Endothelial cell of umbilical vein (primary cell): ENCODE measurements at regions not wholly inside any gene's neighbourhood (a gene's known extent, or its start where the extent isn't known, plus 50 kb on each side); places are given as distances from the start of the nearest gene placed in this dataset.
"Not testable (repeated sequence)": the region's sequence is repeated elsewhere in the genome, so short reads cannot be mapped to it uniquely, and the experiment has no call there.

Experiments
- BruUV-seq: library from RNA; stranded (reverse); fragments of 400-500 nt; replicated peaks from 2 replicates; lab custom pipeline; 2021; lab: Mats Ljungman, UMichigan
- CTCF ChIA-PET: fragments of 300-600, 350-600 bp; sonication (Branson Sonifier 250); formaldehyde crosslinking; loops from one replicate; lab custom pipeline; 2021; ENCODE audit warnings: antibody characterized with exemption, inconsistent platforms; lab: Charles Lee
- POLR2A ChIA-PET: fragments of 300-600, 350-600 bp; sonication (Branson Sonifier 250); formaldehyde crosslinking; loops from one replicate; lab custom pipeline; 2021; ENCODE audit warnings: antibody characterized with exemption, inconsistent platforms; lab: Charles Lee
- DNase-seq: peaks from one replicate; pipeline ENCODE4 v3.0.0-alpha.2; 2011; ENCODE audit warnings: low read depth, low spot score
- FAIRE-seq: peaks from 2 replicates; lab custom pipeline; 2011; peaks lifted over from hg19 to GRCh38; lab: Jason Lieb, UNC
- H2AFZ ChIP-seq: 2 replicates; pipeline ENCODE4 v1.6.0; 2012; ENCODE audit warnings: low read depth, low read length, control low read depth, inconsistent platforms
- H3K27ac ChIP-seq: 2 replicates; pipeline ENCODE4 v1.5.1; 2011; ENCODE audit warnings: low read depth, mild to moderate bottlenecking, control low read depth, low read length, moderate library complexity; ENCODE audit not compliant: insufficient read depth
- H3K27me3 ChIP-seq, 2 experiments: 2 replicates each; pipeline versions ENCODE4 v1.6.0 to v1.6.1; 2011; ENCODE audit warnings: low read length in 2 of 2, mixed read lengths in 1 of 2; ENCODE audit not compliant: control insufficient read depth in 2 of 2, insufficient read depth in 2 of 2
- H3K36me3 ChIP-seq, 2 experiments: 2 replicates in 1 of 2; 3 replicates in 1 of 2; pipeline ENCODE4 v1.5.1; 2011; ENCODE audit warnings: low read length in 2 of 2, mild to moderate bottlenecking in 1 of 2, moderate library complexity in 1 of 2; ENCODE audit not compliant: control insufficient read depth in 2 of 2, insufficient read depth in 2 of 2; ENCODE audit errors: extremely low read depth in 1 of 2
- H3K4me1 ChIP-seq: 3 replicates; pipeline ENCODE4 v1.5.1; 2011; ENCODE audit warnings: mild to moderate bottlenecking, low read length; ENCODE audit not compliant: control insufficient read depth, insufficient read depth; ENCODE audit errors: extremely low read depth
- H3K4me2 ChIP-seq: 2 replicates; pipeline ENCODE4 v1.6.1; 2011; ENCODE audit warnings: low read length, control low read depth, mixed read lengths; ENCODE audit not compliant: insufficient read depth
- H3K4me3 ChIP-seq, 3 experiments: fragments of 200-600 bp in 1 of 3; sonication (generic), shearing (Covaris generic) in 1 of 3; replicated peaks in 1 of 3; 2 replicates each; pipeline ENCODE4 v1.5.1; 2011 to 2016; ENCODE audit warnings: control low read depth in 3 of 3, low read length in 3 of 3, mild to moderate bottlenecking in 2 of 3, inconsistent platforms in 1 of 3, low read depth in 1 of 3, moderate library complexity in 1 of 3; ENCODE audit not compliant: insufficient read depth in 1 of 3
- H3K79me2 ChIP-seq: 2 replicates; pipeline ENCODE4 v1.6.0; 2012; ENCODE audit warnings: low read length, inconsistent platforms; ENCODE audit not compliant: control insufficient read depth, insufficient read depth
- H3K9ac ChIP-seq: replicated peaks from 2 replicates; pipeline ENCODE3; 2011; ENCODE audit warnings: low read length, control low read depth; ENCODE audit not compliant: insufficient read depth; ENCODE audit errors: extremely low read depth
- H3K9me1 ChIP-seq: replicated peaks from 3 replicates; pipeline ENCODE4 v1.6.0; 2011; ENCODE audit warnings: mild to moderate bottlenecking, low read length; ENCODE audit not compliant: control insufficient read depth, insufficient read depth; ENCODE audit errors: extremely low read depth
- H3K9me3 ChIP-seq: replicated peaks from 2 replicates; pipeline ENCODE4 v1.5.1; 2012; ENCODE audit warnings: low read length, inconsistent platforms; ENCODE audit not compliant: control insufficient read depth, insufficient read depth
- H4K20me1 ChIP-seq: replicated peaks from 2 replicates; pipeline ENCODE3; 2011; ENCODE audit warnings: mild to moderate bottlenecking, low read length; ENCODE audit not compliant: control insufficient read depth, insufficient read depth; ENCODE audit errors: extremely low read depth
- EZH2 ChIP-seq: IDR thresholded peaks from 2 replicates; pipeline ENCODE4 v1.6.1; 2012; ENCODE audit warnings: borderline replicate concordance, low read depth, mild to moderate bottlenecking, moderate library complexity, low read length, inconsistent platforms; ENCODE audit not compliant: severe bottlenecking
- GATA2 ChIP-seq: IDR thresholded peaks from 2 replicates; pipeline ENCODE4 v1.7.0; 2011; ENCODE audit warnings: low read depth, mild to moderate bottlenecking, moderate library complexity, mixed read lengths, low read length; ENCODE audit not compliant: insufficient read length, insufficient read depth
- JUN ChIP-seq: IDR thresholded peaks from 2 replicates; pipeline ENCODE4 v1.6.1; 2011; ENCODE audit warnings: borderline replicate concordance, low read depth; ENCODE audit not compliant: insufficient read length, insufficient read depth
- POLR2A ChIP-seq: IDR thresholded peaks from 2 replicates; pipeline ENCODE4 v1.6.1; 2012; ENCODE audit warnings: low read depth, mild to moderate bottlenecking, control low read depth, low read length
- dilution Hi-C: fragments of 300-500 bp; cut with MboI; formaldehyde crosslinking; loops from one replicate; pipeline ENCODE4 v1.15.0; 2019; ENCODE audit warnings: low sequenced_read_pairs; ENCODE audit not compliant: extremely low pct_ligation_motif_present
- intact Hi-C: fragments of 100-400 bp; cut with micrococcal nuclease; formaldehyde crosslinking; loops from one replicate; pipeline ENCODE4 v1.10.0; 2022
- TF ChIP-seq, protein P1 (sequence below), 2 donors: IDR thresholded peaks; 1 replicate in 1 of 2; 2 replicates in 1 of 2; pipeline ENCODE4 v1.5.1; 2011; ENCODE audit warnings: low read length in 2 of 2, mild to moderate bottlenecking in 2 of 2, moderate library complexity in 2 of 2, control low read depth in 1 of 2, inconsistent platforms in 1 of 2, low read depth in 1 of 2; ENCODE audit not compliant: insufficient read depth in 1 of 2; ENCODE audit errors: extremely low read depth in 1 of 2
- TF ChIP-seq, protein P2 (sequence below): IDR thresholded peaks from 2 replicates; pipeline ENCODE4 v1.6.1; 2011; ENCODE audit not compliant: insufficient read depth, insufficient read length

DNA sequence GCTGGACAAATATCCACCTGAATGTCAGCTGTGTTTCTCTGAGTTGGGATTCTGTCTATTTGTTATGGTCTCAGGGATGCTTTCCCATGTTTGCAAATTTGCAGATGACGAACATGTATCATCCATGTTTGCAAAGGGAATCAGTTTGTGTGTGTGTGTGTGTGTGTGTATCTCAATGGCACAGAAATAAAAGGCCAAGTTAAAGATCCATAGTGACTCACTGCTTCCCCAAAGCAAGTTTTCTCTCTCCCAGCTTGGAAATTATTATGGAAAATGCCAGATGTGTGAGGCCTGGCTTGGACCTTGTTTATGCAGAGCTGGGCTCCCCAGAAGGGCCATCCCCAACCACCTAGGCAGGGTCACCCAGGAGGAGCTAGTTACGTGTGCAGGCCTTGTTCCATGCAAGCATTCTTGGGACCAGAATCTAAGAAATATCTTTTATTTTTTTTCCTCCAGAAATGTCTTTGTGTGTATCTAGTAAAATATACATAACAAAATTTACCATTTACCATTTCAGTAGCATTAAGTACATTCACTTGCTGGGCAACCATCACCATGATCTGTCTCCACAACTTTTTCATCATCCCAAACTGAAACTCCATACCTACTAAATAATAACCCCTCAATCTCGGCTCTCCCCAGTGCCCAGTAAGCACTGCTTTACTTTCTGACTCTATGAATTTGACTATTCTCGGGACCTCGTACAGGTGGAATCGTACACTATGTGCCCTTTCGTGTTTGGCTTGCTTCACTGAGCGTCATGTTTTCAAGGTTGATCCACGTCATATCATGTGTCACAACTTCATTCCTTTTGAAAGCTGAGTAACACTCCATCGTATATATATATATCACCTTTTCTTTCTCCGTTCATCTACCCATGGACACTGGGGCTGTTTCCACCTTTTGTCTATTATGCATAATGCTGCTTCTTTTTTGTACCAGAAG is 56.6 kb upstream of the WNT7B start:
- ChIA-PET CTCF (interaction anchor here (1.1 to 1.2 kb wide), 3 partner anchors 20 to 27 kb away, joined by 3 to 8 read pairs (median 5); no protein-coding TSS in a partner anchor), POLR2A (no interaction called here)
- H3K9me3 ChIP-seq, result no peaks in the 10 kb centered on the region
- dilution Hi-C loops, result no loop called here
- H3K27ac ChIP-seq, result no peak overlapping the region
- intact Hi-C loops, result no loop called here
- H2AFZ ChIP-seq, result no peak overlapping the region
- H3K4me1 ChIP-seq, result peaks cover 17% of the 10 kb centered on the region
- H3K4me2 ChIP-seq, result no peak overlapping the region
- H3K4me3 ChIP-seq, result no peak overlapping the region
- no peak overlapping the region for H3K9ac ChIP-seq
- H4K20me1 ChIP-seq, result no peaks in the 10 kb centered on the region
- no peaks in the 10 kb centered on the region for H3K9me1 ChIP-seq
- TF ChIP-seq POLR2A (no peak), GATA2 (no peak), JUN (no peak), EZH2 (no peak)
- TF ChIP-seq, protein P1, sequence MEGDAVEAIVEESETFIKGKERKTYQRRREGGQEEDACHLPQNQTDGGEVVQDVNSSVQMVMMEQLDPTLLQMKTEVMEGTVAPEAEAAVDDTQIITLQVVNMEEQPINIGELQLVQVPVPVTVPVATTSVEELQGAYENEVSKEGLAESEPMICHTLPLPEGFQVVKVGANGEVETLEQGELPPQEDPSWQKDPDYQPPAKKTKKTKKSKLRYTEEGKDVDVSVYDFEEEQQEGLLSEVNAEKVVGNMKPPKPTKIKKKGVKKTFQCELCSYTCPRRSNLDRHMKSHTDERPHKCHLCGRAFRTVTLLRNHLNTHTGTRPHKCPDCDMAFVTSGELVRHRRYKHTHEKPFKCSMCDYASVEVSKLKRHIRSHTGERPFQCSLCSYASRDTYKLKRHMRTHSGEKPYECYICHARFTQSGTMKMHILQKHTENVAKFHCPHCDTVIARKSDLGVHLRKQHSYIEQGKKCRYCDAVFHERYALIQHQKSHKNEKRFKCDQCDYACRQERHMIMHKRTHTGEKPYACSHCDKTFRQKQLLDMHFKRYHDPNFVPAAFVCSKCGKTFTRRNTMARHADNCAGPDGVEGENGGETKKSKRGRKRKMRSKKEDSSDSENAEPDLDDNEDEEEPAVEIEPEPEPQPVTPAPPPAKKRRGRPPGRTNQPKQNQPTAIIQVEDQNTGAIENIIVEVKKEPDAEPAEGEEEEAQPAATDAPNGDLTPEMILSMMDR (IDR thresholded peaks at IDR 0.05; ENCODE audit: extremely low read depth in 1 of 2, insufficient read depth in 1 of 2, low read depth in 1 of 2, low read length in 2 of 2), result no peak
- TF ChIP-seq, protein P2, sequence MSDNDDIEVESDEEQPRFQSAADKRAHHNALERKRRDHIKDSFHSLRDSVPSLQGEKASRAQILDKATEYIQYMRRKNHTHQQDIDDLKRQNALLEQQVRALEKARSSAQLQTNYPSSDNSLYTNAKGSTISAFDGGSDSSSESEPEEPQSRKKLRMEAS, result no peak
- H3K36me3 ChIP-seq, result no peaks in the 10 kb centered on the region
- peak; percentile 20 for DNase-seq
- no peaks in the 10 kb centered on the region for H3K79me2 ChIP-seq
- no TSS peak for BruUV-seq
- peak; percentile 38 for FAIRE-seq
- no peaks in the 10 kb centered on the region for H3K27me3 ChIP-seq

DNA sequence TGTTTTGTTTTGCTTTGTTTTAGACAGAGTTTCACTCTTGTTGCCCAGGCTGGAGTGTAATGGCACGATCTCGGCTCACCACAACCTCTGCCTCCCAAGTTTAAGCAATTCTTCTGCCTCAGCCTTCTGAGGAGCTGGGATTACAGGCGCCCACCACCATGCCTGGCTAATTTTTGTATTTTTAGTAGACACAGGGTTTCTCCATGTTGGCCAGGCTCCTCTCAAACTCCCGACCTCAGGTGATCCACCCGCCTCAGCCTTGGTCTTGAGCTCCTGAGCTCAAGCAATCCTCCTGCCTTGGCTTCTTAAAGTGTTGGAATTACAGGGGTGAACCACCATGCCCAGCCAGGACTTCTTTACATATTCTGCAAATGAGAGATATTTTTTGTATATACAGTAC is 57.5 kb upstream of the WNT7B start:
- DNase-seq, H3K27ac ChIP-seq, H3K27me3 ChIP-seq, dilution Hi-C loops, intact Hi-C loops, H3K4me3 ChIP-seq, H3K4me2 ChIP-seq, H3K9ac ChIP-seq, BruUV-seq, POLR2A ChIA-PET, H2AFZ ChIP-seq, H4K20me1 ChIP-seq, H3K9me1 ChIP-seq, H3K36me3 ChIP-seq, FAIRE-seq, H3K9me3 ChIP-seq, H3K79me2 ChIP-seq: not testable (repeated sequence)
- peaks cover 17% of the 10 kb centered on the region for H3K4me1 ChIP-seq
- CTCF ChIA-PET, result interaction anchor here (1.1 to 1.2 kb wide), 3 partner anchors 21 to 28 kb away, joined by 3 to 8 read pairs (median 5); no protein-coding TSS in a partner anchor
